HG03103 (cell line): ENCODE measurements at regions not wholly inside any gene's neighbourhood (a gene's known extent, or its start where the extent isn't known, plus 50 kb on each side); places are given as distances from the start of the nearest gene placed in this dataset.

Experiments used
- ATAC-seq: cut with Tn5 transposase; IDR thresholded peaks from one replicate; pipeline ENCODE4 v1.9.1; 2021; ENCODE audit warnings: low read depth; ENCODE audit not compliant: unreplicated experiment

DNA sequence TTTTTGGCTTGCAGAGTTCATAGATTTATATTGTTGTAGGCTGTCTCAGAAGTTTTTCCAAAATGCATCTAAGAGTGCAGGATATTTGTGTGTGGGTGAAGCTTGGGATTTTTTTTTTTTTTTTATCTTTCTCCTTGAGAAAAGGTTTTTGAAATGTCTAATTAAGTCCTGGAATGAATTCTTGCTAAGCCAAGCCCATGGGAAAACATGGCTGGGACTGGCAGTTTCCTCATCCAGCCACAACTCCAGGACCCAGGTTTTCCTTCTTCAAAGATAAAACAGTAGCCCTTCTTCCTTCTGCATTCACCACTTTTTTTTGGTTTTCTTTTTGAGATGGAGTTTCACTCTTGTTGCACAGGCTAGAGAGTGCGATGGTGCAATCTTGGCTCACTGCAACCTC lies 242.5 kb upstream of the JAG1 start:
- no peak for ATAC-seq

DNA sequence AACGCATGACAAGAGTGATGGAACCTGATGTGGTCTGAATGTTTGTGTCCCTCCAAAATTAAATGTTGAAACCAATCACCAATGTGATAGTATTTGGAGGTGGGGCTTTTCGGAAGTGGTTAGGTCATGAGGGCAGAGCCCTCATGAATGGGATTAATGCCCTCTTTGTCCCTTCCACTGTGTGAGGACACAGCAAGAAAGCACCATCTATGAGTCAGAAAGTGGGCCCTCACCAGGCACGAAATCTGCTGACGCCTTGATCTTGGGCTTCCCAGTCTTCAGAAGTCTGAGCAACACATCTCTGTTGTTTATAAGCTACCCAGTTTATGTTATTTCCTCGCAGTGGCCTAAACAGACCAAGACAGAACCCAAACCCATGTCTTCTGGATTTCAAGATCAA lies 244.0 kb upstream of the JAG1 start:
- ATAC-seq: no peak

DNA sequence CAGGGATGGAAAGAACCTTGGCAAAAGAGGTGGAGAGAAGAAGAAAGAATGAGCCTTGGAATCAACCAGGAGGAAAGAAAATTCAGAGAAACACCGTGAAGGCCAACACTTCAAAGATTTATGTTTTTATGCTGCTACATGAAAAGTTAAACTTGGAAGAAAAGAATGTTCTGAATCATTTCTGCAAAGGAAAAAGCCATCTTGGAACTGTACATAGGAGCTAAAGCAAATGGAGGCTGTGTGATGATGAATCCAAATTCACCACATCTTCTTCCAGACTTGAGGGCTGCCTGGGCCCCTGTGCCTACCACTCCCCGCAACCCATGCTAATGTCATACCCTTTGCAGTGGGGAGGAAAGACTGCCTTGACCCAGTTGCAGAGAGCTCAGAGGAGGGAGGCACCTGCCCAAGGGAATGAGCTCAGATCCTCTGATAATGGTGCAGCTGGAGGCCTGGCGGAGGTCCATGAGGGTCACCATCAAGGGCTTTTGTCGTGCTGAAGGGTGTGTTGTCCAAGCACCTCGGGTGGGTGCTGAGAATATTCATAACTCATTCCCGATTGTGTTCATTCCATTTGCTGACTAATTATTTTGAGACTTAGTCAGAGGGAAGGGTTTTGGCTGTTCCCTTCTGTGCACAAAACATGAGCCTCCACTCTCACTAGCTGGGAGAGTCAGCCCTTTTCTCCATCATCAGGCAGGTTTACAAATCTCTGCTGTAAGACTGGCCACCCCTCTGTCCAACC lies 245.8 kb upstream of the JAG1 start:
- no peak for ATAC-seq

DNA sequence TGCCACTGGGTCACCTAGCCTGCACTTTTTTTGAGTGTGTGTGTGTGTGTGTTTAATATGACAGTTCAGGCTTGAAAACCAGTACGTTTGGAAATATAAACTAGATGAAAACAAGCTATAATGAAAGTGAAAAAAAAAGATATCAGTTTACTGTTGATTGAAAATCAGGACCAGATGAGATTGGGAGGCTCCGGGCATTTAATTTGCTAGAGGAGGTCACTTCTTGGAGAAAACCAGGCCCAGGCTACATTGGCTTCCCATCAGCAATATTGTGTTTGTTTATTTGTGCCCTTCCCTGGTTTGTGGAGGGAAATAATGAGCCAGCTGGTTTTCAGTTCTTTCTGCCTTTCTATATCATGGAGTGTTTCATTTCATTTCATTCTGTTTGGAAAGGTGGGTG lies 246.6 kb upstream of the JAG1 start:
- ATAC-seq: no peak

DNA sequence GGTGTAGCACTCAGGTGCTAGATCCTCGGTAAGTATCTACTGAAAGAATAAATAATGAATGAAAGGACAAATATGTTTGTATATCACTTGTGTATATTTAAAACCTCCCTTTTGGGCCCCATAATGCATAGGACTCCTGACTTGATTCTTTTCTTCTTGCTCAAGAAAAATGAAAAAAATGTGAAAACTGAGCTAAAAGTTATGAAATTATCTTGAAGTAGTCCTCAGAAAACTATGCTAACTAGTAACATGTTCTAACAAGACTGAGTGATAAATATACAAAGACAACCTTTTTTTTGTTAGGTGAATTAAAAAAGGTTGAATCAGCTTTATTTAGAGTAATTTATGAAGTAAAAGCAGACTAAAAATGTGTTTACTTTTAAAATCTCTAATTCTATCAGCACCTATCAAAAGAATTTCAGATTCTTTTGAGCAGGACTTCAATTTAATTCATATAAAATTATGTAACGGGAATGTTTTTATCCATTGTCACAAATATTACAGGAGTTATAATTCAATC lies 247.8 kb upstream of the JAG1 start:
- ATAC-seq: no peak

DNA sequence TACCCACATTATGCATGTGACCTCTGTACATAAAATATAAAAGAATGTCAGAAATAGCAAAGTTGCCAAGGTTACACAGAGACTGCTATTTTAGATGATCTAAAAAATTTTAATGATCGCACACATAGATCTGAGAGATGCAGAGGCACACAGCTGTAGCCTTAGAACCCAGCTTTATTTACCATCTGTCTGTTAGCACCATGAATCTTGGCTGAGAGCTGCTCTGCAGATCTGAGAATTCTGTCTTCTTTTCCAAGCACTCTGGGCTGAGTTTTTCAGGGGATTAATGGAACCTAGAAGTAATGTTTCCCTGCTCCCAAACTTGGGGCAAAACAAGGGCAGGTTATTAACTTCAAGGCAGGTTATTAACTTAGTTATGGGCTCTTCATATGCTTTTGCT lies 248.7 kb upstream of the JAG1 start:
- no peak for ATAC-seq

DNA sequence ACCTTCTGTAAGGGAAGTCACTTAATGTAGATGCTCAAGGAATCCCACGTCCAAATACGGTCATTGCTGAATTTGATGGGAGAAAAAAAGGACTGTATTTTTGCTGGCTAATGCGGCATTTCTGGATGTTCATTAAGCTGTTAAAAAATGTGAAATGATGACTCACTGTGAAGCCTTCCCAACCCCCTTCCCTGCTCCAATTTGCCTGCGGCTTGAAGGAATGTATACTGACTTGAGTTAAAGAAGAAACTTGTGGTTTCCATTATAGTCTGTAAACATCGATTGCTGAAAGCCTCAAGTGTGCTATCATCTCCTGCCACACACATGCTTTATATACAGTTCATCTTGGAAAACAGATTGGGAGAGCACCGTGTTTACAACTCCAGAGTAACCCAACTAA lies 249.1 kb upstream of the JAG1 start:
- ATAC-seq: no peak

DNA sequence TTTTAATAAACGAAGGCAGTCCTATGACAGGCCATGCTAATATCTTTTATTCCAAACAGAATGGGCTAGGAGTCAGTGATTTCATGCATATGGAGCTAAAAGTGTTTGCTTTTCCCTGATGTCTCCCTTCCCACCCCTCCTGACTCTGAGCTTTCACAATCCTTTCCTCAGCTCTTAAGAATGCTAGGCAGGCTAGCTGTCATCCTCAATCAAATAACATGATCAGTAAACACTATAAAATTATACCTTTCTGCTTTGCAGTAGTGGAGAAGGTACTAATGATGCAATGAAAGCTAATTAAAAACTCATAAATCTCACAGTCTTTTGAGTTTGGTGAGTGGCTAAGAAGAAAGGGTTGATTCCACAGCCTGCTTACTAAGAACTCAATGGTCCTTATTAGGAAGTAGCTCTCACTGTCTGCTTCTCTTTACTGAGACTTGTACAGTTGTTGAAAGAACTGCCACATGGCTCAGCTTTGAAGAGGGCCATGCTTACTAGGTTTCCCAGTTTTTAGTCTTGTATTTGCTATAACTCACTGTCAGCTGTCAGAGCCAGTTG lies 250.9 kb upstream of the JAG1 start:
- ATAC-seq: no peak

DNA sequence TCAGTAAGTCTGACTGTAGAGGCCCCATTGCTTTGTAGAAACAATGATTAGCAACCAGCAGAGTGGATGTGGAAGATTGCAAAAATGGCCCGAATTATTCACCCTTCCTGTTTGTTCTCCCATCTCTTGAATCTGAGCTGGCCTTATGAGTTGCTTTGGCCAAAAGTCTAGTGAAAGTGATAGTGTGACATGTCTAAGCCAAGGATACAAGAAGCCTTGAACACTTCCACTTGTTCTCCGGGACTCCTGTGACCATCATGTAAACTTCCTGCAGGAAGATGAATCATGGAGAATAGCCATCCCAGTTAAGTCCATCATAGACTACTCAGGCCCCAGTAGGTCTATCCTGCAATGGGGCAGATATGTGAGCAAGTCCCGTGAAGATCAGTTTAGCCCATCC lies 252.0 kb upstream of the JAG1 start:
- ATAC-seq: no peak

DNA sequence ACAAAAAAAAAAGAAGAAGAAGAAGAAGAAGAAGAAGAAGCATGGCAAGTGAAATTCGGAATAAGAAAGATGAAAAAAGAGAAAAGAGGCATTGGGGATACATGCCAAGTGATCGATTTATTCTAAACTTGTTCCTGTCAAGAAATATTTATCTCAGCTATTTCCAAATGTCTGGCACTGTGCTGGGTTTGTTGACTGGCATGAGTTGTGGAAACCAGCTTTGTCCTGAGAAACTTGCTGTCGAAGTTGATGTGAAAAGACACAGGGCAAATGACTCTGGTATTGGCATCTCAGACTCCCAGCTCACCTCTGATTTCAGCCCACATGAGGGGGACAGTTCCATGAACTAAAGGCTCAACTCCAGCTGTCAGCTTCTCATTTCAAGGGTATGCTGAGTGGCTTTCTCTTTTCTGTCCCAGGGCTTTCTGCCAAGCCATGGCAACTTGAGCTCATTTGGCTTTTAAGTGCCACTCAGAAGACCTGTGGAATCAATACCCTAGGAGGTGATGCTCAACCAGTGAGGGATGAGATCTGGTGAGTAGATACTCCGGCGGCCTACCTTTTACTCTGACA lies 253.3 kb upstream of the JAG1 start:
- ATAC-seq: no peak

DNA sequence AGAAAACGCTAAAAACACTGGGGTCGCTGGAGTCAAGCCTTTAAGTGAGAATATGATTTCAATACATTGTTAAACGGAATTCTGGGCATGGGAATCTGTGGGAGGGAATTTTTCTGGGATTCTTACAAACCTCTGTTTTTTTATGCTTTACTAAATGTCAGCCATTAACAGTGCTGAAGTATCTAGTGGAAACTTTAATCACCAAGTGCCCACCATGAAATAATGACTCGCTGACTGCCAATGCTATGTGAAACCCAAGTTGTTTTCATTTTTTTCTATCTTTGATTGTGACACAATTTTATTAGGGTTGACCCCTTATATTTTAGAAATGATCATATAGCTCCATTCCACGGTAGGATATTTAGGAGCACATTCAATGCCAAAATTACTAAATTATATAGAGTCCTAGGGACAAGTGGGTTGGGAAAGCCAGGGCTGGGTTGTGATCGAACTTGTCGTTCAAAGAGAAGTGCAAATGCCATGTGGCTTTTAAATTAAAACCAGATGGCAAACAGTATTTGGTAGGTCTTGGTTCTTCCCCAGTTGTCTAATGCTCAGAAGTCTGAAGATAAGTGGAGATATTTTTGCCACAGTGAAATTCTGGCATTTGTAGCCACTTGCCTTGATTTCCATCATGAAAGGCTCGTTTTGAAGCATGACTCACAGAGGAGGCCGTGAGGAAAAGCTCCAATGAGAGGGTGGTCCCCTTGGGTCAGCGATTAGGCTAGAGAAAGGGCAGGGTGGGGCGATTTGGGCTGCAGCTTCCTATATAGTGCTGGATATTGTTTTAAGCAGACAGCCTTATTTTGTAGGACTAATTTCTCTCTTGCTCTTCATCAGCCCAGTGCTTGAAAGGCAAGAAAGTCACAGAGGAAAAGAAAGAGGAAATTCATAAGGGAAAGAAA lies 254.4 kb upstream of the JAG1 start:
- ATAC-seq: no peak

DNA sequence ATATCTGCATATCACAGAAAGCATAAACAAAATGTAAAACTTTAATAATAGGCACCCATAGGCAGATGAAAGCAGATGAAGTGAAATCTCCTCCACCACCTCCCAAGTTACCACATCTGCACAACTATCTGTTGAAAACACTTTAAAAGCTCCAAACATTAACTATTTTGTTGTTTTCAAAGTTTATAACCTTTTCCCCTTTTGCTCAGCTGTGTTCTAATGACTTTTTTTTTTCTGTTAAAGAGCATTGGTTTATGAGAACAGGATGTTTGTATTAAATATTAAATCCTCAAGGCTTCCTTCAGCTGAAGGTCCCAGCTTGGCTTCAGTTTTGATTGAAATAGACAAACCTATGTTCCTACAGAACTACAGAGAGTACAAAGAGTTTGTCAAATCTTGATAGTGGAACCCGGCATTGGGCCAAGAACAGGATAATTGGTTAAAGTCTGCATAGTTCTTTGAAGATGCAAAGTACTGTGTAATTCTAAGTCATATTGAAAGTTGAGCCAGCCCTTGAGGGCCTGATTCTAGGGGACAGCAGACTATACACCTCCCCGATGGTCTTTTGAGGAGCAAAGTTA lies 255.1 kb upstream of the JAG1 start:
- ATAC-seq: no peak

DNA sequence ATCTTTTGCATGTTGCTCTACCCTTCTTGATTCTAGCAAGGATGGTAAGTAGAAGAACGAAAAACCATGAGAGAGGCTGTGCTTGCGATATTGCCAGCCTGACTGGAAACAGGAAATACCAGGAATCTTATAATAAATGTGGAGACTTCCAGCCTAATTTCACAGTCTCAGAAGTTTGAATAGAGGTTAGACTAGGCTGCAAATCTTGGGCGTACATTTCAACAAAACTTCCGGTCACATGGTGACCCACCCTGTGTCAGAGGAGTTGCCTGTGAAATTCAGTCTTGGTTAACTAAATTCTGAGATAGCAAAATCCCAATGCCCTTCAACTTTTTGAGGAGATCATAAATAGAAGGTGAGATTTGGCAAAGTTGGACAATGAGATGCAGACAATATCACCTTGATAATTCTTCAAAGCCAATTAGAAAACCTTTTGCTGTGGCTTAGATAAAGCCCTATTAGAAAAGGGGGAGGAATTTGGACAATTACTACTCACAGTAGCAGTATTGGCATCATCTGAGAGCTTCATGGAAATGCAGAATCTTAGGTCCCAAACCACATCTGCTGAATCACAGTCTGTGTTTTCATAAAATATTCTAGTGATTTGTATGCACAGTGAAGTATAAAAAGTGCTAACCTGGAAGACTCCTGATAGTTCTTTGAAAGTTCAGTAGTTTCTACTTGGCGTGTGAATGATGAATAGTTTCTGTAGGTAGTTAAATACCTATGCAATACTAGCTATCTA lies 262.0 kb upstream of the JAG1 start:
- no peak for ATAC-seq

DNA sequence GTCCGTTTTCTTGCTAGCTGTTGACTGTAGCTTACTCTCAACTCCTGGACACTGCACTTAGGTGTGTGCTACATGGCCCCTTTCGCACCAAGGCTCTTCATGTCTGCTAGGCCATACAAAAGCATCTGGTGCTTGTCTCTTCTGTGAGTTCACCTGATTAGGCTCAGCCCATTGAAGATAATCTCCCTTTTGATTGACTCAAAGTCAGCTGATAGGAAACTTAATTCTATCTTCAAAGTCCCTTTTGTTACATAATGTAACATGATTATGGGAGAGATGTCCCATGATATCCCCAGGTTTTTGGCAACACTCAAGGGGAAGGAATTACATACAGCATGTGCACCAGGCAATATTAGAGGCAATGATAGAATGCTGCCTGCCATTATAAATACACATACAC lies 263.0 kb upstream of the JAG1 start:
- ATAC-seq: no peak

DNA sequence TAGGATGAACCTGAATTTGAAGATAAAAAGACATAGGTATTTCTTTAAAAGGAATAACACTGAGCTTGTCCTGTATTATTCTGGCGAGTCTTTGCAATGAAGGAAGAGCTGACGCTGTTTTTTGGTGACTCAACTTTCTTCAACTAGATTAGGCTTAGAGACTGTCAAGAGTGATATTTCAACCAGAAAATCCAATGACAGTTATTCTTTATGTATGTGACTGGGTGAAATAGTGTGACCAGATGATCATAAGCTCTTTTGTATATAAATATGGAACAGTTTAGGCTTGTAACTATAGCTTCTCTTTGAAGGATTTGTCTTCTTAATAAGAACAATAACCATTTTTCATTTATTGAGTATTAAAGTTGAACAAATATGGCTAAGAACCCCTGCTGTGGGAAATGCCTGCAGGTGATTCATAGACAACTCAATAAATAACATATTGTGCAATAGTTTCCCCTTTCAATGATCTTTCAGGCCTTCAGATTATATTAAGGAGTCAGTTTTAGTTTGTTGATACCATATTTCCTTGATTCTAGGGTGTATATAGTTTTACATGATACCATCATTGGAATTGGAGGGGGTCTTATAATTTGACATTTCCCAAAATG lies 265.6 kb upstream of the JAG1 start:
- ATAC-seq: no peak

DNA sequence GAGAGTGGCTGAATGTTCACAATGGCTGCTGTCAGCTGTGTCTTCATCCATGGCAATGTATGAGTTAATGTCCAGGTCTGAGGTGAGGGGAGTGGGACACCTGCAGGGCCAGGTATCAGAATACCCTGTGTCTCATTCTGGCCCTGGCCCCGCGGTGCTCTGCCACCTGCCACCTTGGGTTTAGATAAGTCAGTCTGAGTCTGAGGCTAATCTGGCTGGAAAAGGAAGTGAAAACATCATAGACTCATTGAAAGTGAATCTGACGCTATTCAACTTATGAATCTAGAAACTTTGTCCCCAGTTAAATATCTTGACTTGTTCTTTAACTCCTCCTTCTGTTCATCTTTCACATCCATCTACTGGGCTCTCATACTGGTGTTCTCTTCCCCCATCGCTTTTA lies 267.1 kb upstream of the JAG1 start:
- peak; percentile 83 for ATAC-seq

DNA sequence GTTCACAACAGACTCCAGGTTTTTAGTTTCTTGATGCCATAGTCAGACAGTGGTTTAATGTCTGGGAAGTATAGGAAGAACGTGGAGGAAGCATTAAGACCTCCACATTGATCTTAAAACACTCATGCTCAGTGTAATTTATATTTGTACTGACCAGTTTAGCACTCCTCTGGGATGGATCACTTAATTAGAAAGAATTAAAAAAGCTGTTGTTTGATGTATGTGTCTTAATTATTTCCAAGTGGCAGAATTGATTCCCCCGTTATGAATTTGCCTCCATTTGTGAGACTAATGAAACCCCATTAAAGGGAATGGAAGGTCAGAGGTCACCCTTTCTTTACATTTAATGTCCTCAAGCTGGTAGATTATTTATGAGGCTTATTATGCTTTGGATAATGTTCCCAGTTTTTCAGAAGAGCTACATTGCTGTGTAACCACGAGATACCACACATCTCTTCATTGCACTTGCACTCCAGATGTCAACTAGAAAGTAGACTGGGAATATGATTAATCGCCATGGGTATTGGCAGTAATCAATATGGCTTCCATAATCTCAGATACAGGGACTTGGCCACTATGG lies 270.0 kb upstream of the JAG1 start:
- ATAC-seq: no peak

DNA sequence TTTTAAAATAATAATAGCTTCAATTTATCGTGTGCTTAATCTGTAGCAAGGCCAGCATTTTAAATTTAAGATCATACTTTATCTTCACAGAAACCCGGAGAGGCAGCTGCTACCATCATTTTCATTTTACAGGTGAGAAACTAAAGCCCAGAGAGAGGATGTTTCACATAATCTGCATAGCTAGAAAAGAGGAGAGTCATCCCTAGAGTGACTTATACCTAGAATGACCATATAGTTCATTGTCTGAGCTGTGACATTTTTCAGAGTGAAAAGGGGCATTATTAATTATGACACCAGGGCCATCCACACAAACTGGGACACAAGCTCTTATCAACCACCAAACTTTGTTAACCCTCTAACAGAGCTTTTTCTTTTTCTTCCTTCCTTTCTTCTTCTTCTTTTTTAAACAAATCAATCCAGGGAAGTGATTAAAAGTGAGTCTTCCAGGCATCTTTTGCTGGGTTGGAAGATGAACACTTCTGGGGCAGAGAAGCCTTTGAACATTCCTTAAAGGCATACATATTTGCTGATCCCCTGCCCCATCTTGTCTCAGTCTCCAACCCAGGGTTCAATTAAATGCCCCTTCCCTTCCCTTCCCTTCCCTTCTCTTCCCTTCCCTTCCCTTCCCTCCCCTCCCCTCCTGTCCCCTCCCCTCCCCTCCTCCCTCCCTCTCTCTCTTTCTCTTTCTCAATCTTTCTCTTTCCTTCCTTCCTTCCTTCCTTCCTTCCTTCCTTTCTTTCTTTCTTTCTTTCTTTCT lies 272.5 kb upstream of the JAG1 start:
- no peak for ATAC-seq

DNA sequence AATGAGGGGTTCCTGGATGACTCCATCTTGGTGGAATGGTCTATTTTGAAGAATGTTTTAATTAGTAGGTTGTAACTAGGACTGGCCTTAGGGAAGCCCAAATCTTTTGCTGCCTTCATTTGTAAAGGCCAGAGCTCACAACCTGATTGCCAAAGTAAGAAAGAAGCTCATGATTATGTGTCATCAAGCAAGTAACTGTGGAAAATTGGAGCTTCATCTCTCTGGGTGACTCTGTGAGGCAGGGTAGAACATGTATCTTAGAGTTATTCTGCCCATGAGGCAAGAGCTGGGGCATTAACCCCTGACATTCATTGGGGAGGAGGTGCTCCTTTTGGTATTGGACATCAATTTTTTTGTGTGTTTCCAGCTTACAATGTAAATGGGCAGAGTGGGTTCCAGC lies 273.9 kb upstream of the JAG1 start:
- ATAC-seq: no peak
